HCT116 (cell line): ENCODE measurements at regions not wholly inside any gene's neighbourhood (a gene's known extent, or its start where the extent isn't known, plus 50 kb on each side); places are given as distances from the start of the nearest gene placed in this dataset.

Source experiments
- ATAC-seq: fragments of 200-7000 bp; cut with Tn5 transposase; 2 replicates; pipeline ENCODE4 v1.9.1; 2020; ENCODE audit warnings: mild to moderate bottlenecking, moderate library complexity
- BruUV-seq: library from RNA; stranded (reverse); fragments of 400-500 nt; replicated peaks from 2 replicates; lab custom pipeline; 2021; lab: Mats Ljungman, UMichigan
- CTCF ChIA-PET: fragments of 300-600 bp; sonication (Branson Sonifier 250); formaldehyde crosslinking; loops from one replicate; lab custom pipeline; 2021; ENCODE audit warnings: antibody characterized with exemption; lab: Charles Lee
- POLR2A ChIA-PET: fragments of 300-600, 350-600 bp; sonication (Branson Sonifier 250); formaldehyde crosslinking; loops from one replicate; lab custom pipeline; 2021; ENCODE audit warnings: antibody characterized with exemption; lab: Charles Lee
- RAD21 ChIA-PET, 2 experiments: fragments of 300-600 bp; sonication (Branson Sonifier 250); formaldehyde crosslinking; loops; one replicate each; lab custom pipeline; 2023; ENCODE audit warnings: low total read pairs in 2 of 2; ENCODE audit not compliant: uncharacterized antibody in 2 of 2, unreplicated experiment in 2 of 2, low non-redundant PET in 1 of 2; lab: Charles Lee
- DNase-seq: peaks from one replicate; pipeline ENCODE4 v3.0.0-alpha.2; 2010; ENCODE audit warnings: low read depth, low spot score
- H2AFZ ChIP-seq: fragments of 200-600 bp; shearing (Covaris generic), sonication (generic); 2 replicates; pipeline ENCODE4 v1.6.1; 2017; ENCODE audit warnings: low read depth, mixed run types, mixed read lengths, antibody characterized with exemption, low read length; ENCODE audit not compliant: poor library complexity, severe bottlenecking
- H3K27ac ChIP-seq: 2 replicates; pipeline ENCODE4 v1.5.1; 2012; ENCODE audit warnings: low read depth, low read length
- H3K27me3 ChIP-seq: fragments of 200-600 bp; sonication (generic); 2 replicates; pipeline ENCODE4 v1.6.1; 2016; ENCODE audit warnings: mixed run types, low read length, mixed read lengths; ENCODE audit not compliant: insufficient read depth
- H3K36me3 ChIP-seq, 2 experiments: fragments of 200-500 bp in 1 of 2; fragments of 200-600 bp in 1 of 2; sonication (Bioruptor generic) in 1 of 2; sonication (generic) in 1 of 2; 2 replicates each; pipeline versions ENCODE4 v1.5.1 to v1.6.1; 2014 to 2016; ENCODE audit warnings: low read length in 2 of 2, inconsistent platforms in 1 of 2, mixed read lengths in 1 of 2, mixed run types in 1 of 2; ENCODE audit not compliant: insufficient read depth in 2 of 2, control insufficient read depth in 1 of 2
- H3K4me1 ChIP-seq, 2 experiments: fragments of 200-600 bp in 1 of 2; sonication (generic) in 1 of 2; 2 replicates each; pipeline versions ENCODE4 v1.5.1 to v1.6.1; 2012 to 2017; ENCODE audit warnings: low read length in 2 of 2, inconsistent platforms in 1 of 2, mild to moderate bottlenecking in 1 of 2, mixed read lengths in 1 of 2, mixed run types in 1 of 2, moderate library complexity in 1 of 2; ENCODE audit not compliant: insufficient read depth in 2 of 2, control insufficient read depth in 1 of 2
- H3K4me2 ChIP-seq: fragments of 200-600 bp; sonication (generic); 2 replicates; pipeline ENCODE4 v1.6.1; 2017; ENCODE audit warnings: mixed run types, low read length, mixed read lengths
- H3K4me3 ChIP-seq, 2 experiments: fragments of 200-600 bp in 1 of 2; sonication (generic) in 1 of 2; replicated peaks in 1 of 2; 2 replicates each; pipeline ENCODE4 v1.5.1; 2011 to 2016; ENCODE audit warnings: low read length in 2 of 2, control low read depth in 1 of 2, low read depth in 1 of 2, mild to moderate bottlenecking in 1 of 2, mixed read lengths in 1 of 2, mixed run types in 1 of 2
- H3K79me2 ChIP-seq: fragments of 200-600 bp; sonication (generic); 2 replicates; pipeline ENCODE4 v1.6.1; 2017; ENCODE audit warnings: mild to moderate bottlenecking, mixed run types, low read length, moderate library complexity, mixed read lengths; ENCODE audit not compliant: insufficient read depth
- H3K9ac ChIP-seq: fragments of 200-600 bp; sonication (generic); 2 replicates; pipeline ENCODE4 v1.6.1; 2016; ENCODE audit warnings: low read length, mixed read lengths
- H3K9me2 ChIP-seq: fragments of 200-600 bp; sonication (generic), shearing (Covaris generic); 2 replicates; pipeline ENCODE4 v1.6.1; 2017; ENCODE audit warnings: mixed run types, mild to moderate bottlenecking, moderate library complexity; ENCODE audit not compliant: insufficient read depth
- H3K9me3 ChIP-seq, 2 experiments: fragments of 200-500 bp in 1 of 2; fragments of 200-600 bp in 1 of 2; sonication (Bioruptor generic) in 1 of 2; sonication (generic) in 1 of 2; 2 replicates each; pipeline ENCODE4 v1.6.1; 2014 to 2017; ENCODE audit warnings: low read length in 2 of 2, mixed read lengths in 2 of 2, inconsistent platforms in 1 of 2, low read depth in 1 of 2, mild to moderate bottlenecking in 1 of 2, mixed run types in 1 of 2, moderate library complexity in 1 of 2; ENCODE audit not compliant: control insufficient read depth in 1 of 2, insufficient read depth in 1 of 2
- H4K20me1 ChIP-seq: fragments of 200-600 bp; sonication (generic), shearing (Covaris generic); 2 replicates; pipeline ENCODE4 v1.6.1; 2017; ENCODE audit warnings: mixed run types, mild to moderate bottlenecking, moderate library complexity; ENCODE audit not compliant: insufficient read depth
- CTCF ChIP-seq, 3 experiments: fragments of 200-600 bp in 1 of 3; sonication (generic) in 1 of 3; IDR thresholded peaks in 2 of 3; conservative IDR thresholded peaks in 1 of 3; 2 replicates each; pipeline ENCODE4 v1.5.1; 2012 to 2017; ENCODE audit warnings: low read depth in 2 of 3, low read length in 2 of 3, antibody characterized with exemption in 1 of 3, borderline replicate concordance in 1 of 3, control low read depth in 1 of 3, mild to moderate bottlenecking in 1 of 3, mixed read lengths in 1 of 3, mixed run types in 1 of 3, moderate library complexity in 1 of 3; ENCODE audit not compliant: insufficient read depth in 1 of 3
- ELF1 ChIP-seq: IDR thresholded peaks from 2 replicates; pipeline ENCODE4 v1.6.1; 2012; ENCODE audit warnings: low read depth, borderline replicate concordance
- EZH2phosphoT487 ChIP-seq: fragments of 200-600 bp; IDR thresholded peaks from 2 replicates; pipeline ENCODE4 v1.6.1; 2018; ENCODE audit warnings: antibody characterized with exemption, borderline replicate concordance
- SP1 ChIP-seq: IDR thresholded peaks from 2 replicates; pipeline ENCODE4 v1.6.1; 2012; ENCODE audit warnings: low read depth
- ZBTB33 ChIP-seq: IDR thresholded peaks from 2 replicates; pipeline ENCODE4 v1.6.1; 2011; ENCODE audit warnings: mild to moderate bottlenecking, low read length, moderate library complexity; ENCODE audit not compliant: insufficient replicate concordance; ENCODE audit errors: extremely low read depth
- intact Hi-C: fragments of 100-400 bp; cut with micrococcal nuclease; formaldehyde crosslinking; loops from 2 replicates; pipeline ENCODE4 v1.10.0; 2022

GRCh38 chr12:131196220-131196619 lies 242.5 kb downstream of the ADGRD1 start:
- DNase-seq = no peak

GRCh38 chr12:131197490-131197889 lies 243.8 kb downstream of the ADGRD1 start:
- ChIA-PET POLR2A (no interaction called here), RAD21 (no interaction called here), CTCF (no interaction called here)
- Histone ChIP-seq H3K4me3 (no peak overlapping the region), H3K36me3 (no peaks in the 10 kb centered on the region), H4K20me1 (no peaks in the 10 kb centered on the region), H2AFZ (no peak overlapping the region), H3K4me1 (no peaks in the 10 kb centered on the region), H3K9me3 (no peaks in the 10 kb centered on the region), H3K9me2 (no peaks in the 10 kb centered on the region), H3K27me3 (peaks cover 3% of the 10 kb centered on the region; the same call in 1 of the 2 replicates), H3K79me2 (no peaks in the 10 kb centered on the region), H3K4me2 (no peak overlapping the region), H3K9ac (no peak overlapping the region), H3K27ac (no peak overlapping the region)
- intact Hi-C loops = no loop called here
- BruUV-seq = no TSS peak
- ATAC-seq = no peak
- no peak for TF ChIP-seq CTCF (IDR thresholded peaks at IDR 0.05 in 2 of 3, conservative IDR thresholded peaks at IDR 0.05 in 1 of 3; ENCODE audit: borderline replicate concordance in 1 of 3, insufficient read depth in 1 of 3, low read depth in 2 of 3, low read length in 2 of 3)
- no peak for DNase-seq

More at GRCh38 chr12:131196220-131196619, 242.5 kb downstream of the ADGRD1 start:
- no peaks in the 10 kb centered on the region for H3K4me1 ChIP-seq
- intact Hi-C loops = no loop called here
- no peak overlapping the region for H3K27ac ChIP-seq
- H3K9me2 ChIP-seq = no peaks in the 10 kb centered on the region
- H3K27me3 ChIP-seq = peaks cover 3% of the 10 kb centered on the region; the same call in 1 of the 2 replicates
- H4K20me1 ChIP-seq = no peaks in the 10 kb centered on the region
- CTCF ChIA-PET = no interaction called here
- BruUV-seq = no TSS peak
- H3K4me2 ChIP-seq = no peak overlapping the region
- no peak for ATAC-seq
- RAD21 ChIA-PET = no interaction called here
- no peaks in the 10 kb centered on the region for H3K9me3 ChIP-seq
- no peak overlapping the region for H2AFZ ChIP-seq
- POLR2A ChIA-PET = no interaction called here
- no peak overlapping the region for H3K4me3 ChIP-seq
- H3K79me2 ChIP-seq = no peaks in the 10 kb centered on the region
- TF ChIP-seq ZBTB33 (no peak), EZH2phosphoT487 (no peak), ELF1 (no peak), SP1 (no peak)
- H3K36me3 ChIP-seq = no peaks in the 10 kb centered on the region
- no peak overlapping the region for H3K9ac ChIP-seq
